GM12891 (cell line): ENCODE measurements at regions not wholly inside any gene's neighbourhood (a gene's known extent, or its start where the extent isn't known, plus 50 kb on each side); places are given as distances from the start of the nearest gene placed in this dataset.

ENCODE experiments used
- PAX5 ChIP-seq: IDR thresholded peaks from 2 replicates; pipeline ENCODE4 v1.6.1; 2011; ENCODE audit warnings: low read length, moderate library complexity, mild to moderate bottlenecking; ENCODE audit not compliant: insufficient read depth, severe bottlenecking
- POLR2A ChIP-seq: IDR thresholded peaks from 2 replicates; pipeline ENCODE4 v1.6.1; 2011; ENCODE audit warnings: low read depth, low read length, control low read depth
- POLR2AphosphoS5 ChIP-seq: IDR thresholded peaks from 2 replicates; pipeline ENCODE4 v1.6.1; 2011; ENCODE audit warnings: low read depth, low read length, control low read depth
- SPI1 ChIP-seq: IDR thresholded peaks from 2 replicates; pipeline ENCODE4 v1.6.1; 2011; ENCODE audit warnings: low read depth, low read length, control low read depth
- TAF1 ChIP-seq: IDR thresholded peaks from 2 replicates; pipeline ENCODE4 v1.6.1; 2011; ENCODE audit warnings: low read depth, low read length, control low read depth

DNA sequence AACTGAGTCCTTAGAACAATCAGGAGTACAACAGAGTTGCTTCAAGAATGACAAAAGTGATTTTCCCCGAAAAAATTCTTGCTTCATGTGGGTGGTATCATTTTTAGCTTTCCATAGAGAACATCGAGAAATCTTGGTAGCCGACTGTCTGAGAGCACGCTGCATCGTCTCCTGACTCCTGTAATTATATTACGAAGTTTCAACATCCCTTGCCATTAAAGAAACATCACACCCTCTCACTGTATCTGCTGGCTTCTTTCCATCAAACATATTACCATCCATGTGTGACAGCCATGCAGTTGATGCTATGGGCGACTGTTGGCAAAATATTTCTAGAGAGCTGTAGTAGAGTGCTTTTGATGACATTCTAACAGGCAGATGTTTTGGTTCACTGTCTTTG, 311.2 kb downstream of the CMPK2 start:
- no peak for TF ChIP-seq SPI1
- TF ChIP-seq POLR2AphosphoS5, result no peak
- no peak for TF ChIP-seq POLR2A
- TF ChIP-seq PAX5, result no peak
- TF ChIP-seq TAF1, result no peak
